Kidney capillary endothelial cell (primary cell): ENCODE measurements at regions not wholly inside any gene's neighbourhood (a gene's known extent, or its start where the extent isn't known, plus 50 kb on each side); places are given as distances from the start of the nearest gene placed in this dataset.

Experiments
- DNase-seq: peaks from one replicate; pipeline ENCODE4 v3.0.0-alpha.2; 2018; ENCODE audit warnings: low spot score

DNA sequence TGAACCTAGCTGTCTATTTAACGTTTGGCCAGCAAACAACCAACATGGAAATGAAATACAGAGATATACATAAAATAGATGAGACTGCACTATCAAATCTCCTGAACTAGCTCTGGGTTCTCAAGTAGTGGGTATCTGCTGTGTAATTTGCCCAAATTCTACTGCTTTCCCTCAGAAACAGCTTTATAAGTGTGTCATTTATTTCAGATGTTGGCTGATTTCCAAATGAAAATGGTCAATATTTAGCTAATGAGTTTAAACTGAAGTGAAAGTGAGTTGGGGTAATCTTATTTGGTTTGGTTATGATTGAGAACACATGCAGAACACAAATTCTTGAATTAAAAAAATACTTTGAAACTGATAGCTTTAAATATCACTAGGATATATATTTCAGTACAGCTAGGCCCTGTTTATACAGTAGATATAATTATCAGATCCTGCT lies 601.7 kb upstream of the CXADR start:
- no peak for DNase-seq

DNA sequence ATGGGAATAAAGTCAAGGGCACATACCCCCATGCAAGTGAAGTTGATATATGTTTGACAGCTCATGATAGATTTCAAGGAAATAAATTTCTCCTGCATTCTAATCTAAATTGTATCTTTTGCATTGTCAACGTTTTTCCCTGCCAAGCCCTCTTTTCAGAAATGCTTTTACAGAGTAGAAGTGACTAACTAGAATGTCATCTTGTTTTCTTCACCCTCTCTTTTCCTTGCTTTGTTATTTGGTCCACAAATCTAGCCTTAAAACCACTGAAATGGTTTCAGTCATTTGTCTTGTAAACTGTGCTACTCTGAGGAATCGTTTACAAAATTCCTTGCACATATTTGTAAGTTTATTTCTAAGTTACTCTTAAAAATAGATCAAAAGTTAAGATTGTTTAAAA lies 600.8 kb upstream of the CXADR start:
- no peak for DNase-seq

DNA sequence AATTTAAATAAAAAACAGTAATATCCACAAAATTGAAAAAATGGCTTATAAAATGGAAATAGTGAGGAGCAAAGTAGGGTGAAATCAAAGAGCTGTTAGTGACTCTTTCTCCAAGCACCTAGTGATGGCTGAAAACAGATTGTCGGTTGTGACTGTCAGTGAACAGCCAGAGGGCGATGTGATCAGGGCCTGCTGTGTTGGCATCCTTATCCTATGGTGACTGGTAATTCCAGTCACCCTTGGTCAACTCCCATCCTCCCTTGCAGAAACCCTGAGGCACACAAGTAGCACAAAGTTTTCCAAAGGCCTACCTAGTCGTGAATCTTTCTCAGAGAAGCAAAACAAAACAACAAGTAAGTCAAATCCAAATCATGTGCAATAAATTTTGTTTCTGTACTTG lies 599.8 kb upstream of the CXADR start:
- DNase-seq, result no peak

DNA sequence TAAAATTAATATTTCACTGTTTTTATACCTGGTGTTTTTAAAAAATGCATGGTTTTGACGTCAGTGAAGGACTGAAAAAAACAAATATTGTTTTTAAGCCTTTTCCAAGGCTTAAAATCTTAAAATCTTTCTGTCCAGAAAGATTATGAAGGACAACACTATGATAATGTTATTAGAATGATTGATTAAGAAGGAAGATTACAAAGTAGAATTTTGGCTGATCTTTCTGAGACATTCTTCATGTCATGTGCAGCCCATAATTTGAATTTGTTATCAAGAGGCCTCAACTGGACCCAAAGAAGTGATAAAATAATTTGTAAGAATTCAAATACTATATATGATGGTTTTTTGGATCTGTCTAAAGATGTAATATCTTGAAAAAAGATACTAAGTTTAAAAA lies 584.4 kb upstream of the CXADR start:
- DNase-seq, result no peak

DNA sequence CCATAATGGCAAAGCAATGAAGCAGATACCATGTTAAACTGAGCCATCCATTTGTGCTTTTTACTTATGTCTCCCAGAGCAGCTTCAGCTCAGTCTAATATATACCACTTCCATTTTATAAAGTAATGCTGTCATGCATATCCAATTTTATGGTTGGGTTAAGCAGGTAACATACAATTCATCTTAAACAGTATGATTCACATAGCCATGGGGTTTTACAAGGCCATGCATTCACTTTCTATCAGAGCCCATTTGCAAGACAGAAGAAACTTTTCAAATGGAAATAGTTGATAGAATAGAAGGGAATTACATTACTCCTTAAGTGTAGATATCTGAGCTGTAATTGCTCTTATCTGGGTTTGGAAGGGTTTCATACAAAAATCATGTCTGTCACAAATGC lies 580.5 kb upstream of the CXADR start:
- DNase-seq, result no peak

DNA sequence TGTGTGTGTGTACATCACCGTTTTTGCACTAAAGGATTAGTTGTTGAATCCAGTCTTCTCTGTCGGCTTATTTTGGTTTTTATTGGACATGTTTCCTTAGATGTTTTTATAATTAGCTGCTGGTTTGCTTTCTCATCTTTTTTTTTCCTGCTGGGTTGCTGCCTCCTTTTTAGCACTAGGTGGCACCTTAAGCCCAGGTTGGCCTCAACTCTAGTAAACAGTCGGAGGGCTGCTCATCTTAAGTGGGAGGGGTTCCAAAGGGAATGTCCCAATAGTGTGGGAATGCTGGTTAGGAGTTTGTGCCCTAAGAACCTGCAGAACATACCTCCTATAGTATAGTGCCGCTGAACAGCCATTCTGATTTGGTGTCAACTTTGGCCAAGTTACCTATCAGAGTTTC lies 570.1 kb upstream of the CXADR start:
- no peak for DNase-seq

DNA sequence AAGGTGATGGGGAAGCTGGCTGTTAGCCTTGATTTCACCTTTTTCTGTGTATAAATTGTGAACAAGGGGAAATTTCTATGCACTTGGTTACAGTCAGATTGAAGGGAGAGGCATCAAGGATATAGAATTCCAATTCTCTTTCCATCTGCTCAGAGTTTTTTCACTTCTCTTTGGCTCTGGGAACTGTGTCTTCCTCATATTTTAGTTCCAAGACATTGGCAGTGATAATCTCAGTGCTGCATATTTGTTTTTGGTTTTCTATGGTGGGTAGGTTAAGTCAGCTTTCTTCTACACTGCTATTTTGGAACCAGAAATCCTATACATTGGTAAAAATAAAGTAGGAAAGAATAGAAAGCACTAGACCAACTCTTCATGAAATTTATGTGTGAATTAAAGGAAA lies 569.6 kb upstream of the CXADR start:
- DNase-seq, result no peak

DNA sequence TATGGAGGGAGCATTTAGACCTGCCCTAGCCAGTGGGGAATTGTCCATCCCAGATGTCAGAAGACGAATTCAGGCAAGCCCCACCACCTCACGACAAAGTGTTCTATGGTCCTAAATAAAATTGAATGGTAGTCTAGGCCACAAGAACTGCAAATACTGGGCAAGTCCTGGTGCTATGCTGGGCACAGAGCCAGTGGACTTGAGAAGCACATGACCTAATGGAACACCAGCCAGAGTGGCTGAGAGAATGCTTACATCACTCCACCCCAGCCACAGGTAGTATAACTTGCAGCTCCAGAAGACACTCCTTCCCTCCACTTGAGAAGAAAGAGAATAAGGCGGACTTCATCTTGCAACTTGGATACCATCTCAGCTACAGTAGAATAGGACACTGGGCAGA lies 567.3 kb upstream of the CXADR start:
- no peak for DNase-seq

DNA sequence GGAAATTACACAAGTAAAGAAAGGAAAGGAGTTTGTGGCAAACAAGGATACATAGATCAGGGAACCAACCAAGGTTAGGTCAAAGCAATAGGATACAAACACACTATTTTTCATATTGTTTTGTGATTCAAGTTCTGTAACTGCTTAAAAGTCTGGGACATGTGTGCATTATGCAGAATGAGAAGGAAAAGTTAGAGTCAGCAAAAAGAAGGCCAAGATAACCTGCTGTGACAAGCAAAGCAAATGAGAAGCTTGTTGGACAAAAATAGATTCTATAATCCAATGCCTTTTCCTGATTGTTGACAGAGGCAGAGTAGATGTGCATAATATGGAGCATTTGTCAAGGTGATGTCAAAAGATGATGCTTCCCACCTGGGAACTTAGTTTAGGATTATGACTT lies 556.0 kb upstream of the CXADR start:
- DNase-seq, result no peak

DNA sequence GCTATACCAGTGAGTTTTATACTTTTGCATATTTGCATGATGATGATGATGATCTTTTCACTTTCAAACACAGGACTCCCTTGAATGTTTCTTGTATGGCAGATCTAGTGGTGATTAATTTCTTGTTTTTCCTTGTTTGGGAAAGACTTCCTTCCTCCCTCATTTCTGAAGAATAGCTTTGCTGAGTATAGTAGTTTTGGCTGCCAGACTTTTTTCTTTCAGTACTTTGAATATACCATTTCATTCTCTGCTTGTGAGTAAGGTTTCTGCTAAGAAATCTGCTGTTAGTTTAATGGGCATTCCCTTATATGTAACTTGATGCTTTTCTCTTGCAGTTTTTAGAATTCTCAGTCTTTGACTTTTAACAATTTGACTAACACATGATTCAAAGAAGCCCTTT lies 547.4 kb upstream of the CXADR start:
- DNase-seq, result no peak

DNA sequence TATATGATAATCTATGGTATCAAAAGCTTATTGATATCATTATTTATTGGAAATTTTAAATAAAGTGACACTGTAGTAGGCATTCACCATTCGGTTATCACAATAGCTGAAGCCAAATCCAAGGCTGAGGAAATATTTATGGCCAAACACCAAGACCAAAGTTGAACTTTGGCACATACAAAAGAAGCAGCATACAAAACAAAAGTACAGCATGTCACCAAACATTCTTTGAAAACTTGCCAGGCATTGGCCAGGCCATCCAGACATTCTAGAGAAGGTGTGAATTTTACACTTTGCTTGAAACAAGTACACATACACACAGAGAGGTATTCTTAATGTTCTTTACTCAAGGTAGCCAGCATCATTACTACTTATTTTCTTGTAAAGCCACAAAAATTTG lies 544.4 kb upstream of the CXADR start:
- no peak for DNase-seq

DNA sequence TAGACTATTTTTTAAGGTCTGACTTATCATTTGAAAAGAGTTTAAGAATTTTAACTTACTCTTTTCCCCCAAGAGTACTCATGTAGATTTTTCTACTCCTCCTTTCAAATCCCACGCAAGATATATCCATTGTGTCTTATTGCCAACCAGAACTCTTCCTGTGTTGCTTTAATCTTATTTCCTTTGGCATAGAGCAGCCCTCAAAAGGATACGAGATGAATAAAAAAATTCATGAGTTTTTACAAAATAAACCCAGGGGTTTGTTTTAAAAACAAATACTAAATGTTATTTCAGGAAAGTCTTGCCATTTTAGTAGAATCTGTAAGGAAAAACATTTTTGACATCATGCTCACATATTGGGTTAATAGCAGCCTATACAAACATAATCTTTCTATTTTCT lies 543.2 kb upstream of the CXADR start:
- no peak for DNase-seq

DNA sequence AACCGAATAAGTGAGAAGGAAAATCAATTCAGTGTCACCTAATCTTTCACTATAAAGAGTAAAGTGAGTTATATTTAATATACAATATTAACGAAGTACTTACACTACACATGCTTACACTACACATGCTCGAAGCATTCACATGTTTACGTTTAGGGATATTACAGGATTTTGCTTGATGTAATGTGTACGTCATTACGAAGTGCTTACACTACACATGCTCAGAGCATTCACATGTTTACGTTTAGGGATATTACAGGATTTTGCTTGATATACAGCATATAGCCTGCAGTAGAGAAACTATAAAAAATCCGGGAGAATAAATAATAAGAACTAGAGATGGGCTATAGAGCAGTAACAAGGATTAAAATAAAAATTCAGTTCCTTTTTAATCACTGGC lies 538.8 kb upstream of the CXADR start:
- DNase-seq, result no peak

DNA sequence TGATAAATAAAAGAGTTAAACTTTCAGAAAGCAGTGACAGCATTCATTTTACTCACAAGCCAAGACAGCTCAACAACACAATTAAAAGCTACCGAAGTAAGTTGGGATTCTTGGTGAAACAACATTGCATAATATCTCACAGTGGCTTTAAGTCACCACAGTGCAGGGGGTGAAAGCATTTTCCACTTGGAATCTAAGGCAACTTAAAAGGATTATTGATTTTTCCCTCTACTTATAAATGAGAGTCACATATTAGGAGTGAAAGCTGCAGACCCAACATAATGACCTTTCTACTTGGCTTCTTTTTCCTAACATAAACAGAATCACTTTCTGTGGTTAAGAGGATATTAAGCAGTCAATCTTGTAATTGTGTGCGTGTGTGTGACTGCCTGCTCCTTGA lies 536.6 kb upstream of the CXADR start:
- no peak for DNase-seq

DNA sequence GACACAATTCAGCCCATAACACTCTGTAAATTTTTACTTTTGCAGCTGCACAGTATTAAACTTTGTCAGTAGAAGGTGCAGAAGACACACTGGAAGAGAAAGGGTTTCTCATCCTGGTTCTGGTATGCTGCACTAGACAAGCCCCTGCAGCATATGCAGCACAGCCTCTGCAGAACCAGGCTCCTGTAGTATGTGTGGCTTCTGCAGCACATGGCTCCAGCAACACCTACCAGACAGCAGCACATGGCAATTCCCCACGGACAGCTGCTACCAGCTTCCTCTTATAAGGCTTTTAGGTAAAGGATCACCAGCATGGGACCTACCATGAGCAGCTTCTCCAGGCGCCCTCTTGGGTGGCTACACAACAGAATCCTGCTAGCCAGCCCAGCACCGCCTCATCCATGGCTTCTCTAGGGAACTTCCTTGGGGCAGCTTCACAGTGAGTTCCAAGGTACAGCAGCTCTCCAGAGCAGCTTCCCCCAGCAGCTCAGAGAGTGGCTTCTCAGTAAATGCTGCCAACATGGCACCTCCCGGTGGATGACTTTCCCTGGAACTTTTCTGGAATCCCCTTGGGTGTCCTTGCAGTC lies 534.4 kb upstream of the CXADR start:
- no peak for DNase-seq

DNA sequence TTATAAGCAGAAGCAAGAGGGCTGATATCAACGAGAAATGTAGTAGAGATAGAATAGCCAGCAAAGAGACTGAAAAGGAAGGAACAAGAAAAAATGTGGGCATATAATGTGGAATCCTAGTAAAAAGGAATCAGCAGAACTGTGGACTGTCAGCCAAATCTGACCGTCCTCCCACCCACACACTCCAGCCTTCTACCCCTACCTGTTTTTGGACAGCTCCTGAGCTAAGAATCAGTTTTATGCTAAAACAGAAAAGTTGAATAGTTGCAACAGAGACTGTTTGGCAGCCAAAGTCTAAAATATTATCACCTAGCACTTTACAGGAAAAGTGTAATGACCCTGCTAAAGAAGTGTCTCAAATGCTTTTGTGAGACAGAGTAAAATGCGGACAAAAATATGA lies 533.3 kb upstream of the CXADR start:
- no peak for DNase-seq

DNA sequence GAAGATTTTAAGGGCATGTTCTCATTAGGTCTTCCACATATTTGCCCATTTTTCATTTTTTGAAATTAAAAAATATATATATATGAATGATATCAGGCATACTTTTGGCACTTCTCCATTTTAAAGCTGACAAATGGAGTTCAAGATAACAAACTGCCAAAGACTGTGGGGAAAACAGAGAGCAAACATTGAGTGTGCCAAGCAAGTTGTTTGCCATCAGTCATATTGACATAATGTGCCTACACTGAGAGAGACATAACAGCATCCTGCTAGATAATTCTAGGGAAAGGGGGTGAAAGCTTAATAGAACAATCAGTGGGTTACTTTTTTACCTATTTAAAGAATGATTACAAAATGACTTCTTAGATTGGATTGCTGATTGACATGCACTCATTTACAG lies 529.4 kb upstream of the CXADR start:
- DNase-seq, result no peak

DNA sequence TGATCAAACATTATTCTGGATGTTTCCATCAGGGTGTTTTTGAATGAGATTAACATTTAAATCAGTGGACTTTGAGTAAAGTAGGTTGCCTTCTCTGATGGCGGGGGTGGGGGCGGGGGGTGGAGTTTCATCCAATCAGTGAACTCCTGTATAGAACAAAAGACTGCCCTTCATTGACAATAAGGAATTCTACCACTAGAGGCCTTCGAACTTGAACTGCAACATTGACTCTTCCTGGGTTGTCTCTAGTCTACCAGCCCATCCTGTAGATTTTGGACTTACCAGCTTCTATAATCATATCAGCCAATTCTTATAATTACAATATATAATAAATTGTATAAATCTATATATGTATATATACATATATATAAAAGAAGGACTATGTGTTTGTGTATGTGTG lies 520.4 kb upstream of the CXADR start:
- DNase-seq, result no peak

DNA sequence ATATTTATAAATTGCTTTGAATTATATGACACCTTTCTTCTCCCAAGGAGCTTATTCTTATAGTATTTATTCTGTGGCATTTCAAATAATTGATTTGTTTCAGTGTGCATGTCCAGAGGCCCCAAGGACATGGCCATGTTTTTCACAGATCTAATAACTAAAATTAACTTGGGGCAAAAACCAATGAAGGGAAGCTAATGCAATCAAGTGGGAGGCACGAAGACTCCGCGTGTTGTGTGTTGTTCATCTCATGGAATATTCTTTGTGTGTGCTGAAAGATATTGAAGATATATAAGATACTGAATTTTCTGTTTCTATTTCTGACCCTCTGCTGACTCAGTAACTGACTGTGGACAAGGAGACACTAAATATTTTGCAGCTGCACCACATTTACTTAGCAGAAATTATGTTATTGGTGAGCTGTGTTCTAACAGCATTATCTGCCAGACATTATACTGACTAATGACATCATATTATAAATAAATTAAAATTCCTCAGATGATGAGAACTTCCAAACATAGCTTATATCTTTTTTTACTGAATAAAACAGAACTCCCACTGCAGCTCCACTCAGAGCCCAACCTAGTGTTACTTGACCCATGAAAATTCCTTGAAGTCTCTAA lies 519.3 kb upstream of the CXADR start:
- DNase-seq, result no peak

DNA sequence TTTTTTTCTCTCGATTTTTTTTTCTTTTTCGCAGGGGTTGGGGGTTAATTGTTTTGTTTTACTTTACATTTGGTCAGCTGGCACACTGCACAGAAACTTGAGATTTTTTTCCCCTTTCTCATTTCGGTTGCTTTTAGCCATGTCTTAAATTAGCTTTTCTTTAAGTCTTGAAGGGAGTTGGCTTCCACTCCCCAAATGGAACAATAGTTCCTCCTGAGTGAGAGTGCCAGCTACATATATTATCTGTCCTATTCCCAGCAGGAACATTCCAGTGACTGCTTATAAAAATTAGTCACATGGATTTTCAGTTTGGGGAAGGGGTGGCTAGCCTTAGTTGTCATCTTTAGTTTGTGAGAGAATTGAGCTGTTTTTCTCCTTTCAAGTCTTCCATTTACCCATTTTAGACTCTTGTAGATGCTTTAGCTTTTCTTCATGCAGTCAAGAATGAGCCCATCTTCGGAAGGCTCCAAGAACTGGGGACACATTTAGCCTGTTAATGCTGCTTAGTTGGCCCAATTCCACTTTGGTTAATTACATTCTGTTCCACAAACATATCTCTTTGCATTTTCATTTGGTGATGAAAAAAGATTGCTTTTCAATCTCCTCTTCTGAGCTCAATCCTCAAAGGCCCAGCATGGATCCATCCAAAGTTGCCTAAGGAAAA lies 510.1 kb upstream of the CXADR start:
- no peak for DNase-seq

DNA sequence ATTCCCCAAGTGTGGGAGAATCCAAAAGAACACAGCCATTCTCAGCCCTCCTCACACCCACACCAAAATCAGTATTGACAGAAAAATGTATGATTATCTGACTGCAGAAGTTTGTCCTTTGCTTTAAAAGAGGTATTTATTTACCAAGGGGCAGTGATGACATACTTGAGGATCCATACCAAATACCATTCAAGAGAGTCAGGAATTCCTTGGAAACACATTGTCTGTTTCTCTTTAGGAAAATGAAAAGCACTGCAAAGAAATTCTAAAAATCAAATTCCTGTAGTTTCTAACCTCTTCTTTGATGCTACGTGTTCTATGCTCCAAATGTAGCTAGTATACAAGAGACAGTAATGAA lies 509.6 kb upstream of the CXADR start:
- no peak for DNase-seq

DNA sequence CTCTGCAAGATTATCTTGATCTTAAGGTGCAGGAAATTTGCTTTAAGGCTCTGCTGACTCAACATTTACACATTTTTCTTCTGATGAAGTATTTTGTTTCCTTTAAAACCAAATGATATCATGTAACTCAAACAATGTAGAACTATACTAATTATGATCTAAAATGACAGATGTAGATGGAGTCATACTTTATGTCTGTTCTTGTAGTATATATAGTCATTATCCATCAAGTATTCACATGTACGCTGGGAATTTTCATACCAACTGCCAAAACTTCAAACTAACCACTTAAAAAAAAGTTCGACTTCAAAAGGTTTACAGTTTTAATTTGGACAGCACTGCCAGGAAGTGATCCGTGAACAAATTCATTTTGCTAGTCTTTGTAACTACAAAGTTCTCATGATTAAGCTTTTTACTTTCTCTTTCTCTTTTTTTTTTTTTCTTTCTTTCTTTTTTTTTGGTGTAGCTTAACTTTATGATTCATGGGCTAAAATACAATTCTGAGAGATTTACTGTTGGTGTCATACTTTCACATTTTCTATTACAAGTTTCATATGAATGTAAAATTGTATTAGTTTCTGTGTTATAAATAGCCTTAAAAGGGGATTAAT lies 509.0 kb upstream of the CXADR start:
- DNase-seq, result no peak

DNA sequence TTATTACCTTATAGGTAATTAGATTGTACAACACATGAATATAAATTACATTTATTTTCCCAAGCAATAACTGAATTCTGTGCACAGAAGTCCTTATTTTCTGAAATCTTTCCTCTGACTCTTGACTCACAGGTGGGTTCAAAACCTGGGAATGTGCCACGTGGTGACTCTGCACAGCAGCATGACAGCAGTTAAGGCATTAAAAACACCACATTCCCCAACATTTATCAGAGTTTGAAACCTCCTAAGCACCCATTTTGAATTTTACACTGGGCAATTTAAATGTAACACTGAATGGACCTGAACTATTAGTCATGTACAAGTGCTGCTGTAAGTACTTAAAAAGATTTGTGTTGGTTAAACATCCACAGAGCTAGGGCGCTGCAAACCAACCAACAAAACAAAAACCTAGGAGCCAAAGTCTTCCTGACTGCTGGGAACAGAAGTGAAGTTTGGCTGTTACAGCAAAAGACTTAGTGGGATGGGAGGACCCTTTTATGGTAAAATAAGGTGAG lies 480.6 kb upstream of the CXADR start:
- no peak for DNase-seq
